GM19372 (cell line): ENCODE measurements at regions not wholly inside any gene's neighbourhood (a gene's known extent, or its start where the extent isn't known, plus 50 kb on each side); places are given as distances from the start of the nearest gene placed in this dataset.

ENCODE experiments used
- ATAC-seq: cut with Tn5 transposase; IDR thresholded peaks from one replicate; pipeline ENCODE4 v1.9.1; 2021; ENCODE audit warnings: mild to moderate bottlenecking, low read depth, moderate library complexity; ENCODE audit not compliant: unreplicated experiment

DNA sequence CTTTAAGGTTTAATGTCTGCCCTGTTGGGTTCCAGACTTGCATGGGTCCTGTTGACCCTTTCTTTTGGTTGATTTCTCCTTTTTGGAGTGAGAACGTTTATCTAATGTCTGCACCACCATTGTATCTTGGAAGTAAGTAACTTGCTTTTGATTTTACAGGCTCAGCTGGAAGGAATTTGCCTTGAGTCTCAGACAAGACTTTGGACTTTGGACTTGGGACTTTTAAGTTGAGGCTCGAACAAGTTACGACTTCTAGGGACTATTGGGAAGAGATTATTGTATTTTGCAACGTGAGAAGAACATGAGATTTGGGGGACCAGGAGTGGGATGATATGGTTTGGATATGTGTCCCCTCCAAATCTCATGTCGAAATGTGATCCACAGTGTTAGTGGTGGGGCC, 267.7 kb downstream of the GLI2 start:
- ATAC-seq: no peak

DNA sequence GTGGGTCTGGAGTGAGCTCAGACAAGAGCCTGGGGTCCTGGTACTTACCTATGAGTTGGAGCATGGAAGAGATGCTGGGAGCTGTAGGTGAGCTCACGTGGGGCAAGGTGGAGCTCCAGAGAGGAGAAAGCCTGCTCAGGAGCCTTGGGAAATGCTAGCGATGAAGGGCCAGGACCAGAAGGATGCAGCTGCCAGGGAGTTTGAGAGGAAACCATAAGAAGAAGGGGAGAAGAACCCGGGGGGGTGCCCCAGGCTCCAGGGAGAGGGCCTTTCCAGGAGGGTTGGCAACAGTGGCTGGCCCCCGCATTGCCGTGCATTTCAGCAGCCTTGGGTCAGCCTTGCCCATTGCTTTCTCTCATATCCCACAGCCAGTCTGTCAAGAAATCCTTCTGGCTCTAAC, 268.7 kb downstream of the GLI2 start:
- no peak for ATAC-seq

DNA sequence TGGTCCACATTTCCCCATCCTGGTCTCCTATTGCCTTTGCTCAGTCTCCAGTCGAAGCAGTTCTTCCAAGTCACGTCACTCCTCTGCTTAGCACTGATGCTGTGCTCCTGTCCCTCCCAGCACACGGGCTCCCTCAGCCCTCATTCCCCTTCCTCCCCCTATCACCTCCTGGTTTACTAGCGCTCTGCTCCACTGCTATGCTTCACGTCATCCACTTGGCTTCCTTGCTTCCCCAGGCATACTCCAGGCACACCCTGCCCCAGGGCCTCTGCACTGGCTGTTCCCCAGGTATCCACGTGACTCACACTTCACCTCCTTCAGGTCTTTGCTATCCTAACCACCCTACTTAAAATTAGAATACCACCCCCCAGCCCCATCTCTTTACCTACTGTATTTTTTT, 269.3 kb downstream of the GLI2 start:
- ATAC-seq: no peak

DNA sequence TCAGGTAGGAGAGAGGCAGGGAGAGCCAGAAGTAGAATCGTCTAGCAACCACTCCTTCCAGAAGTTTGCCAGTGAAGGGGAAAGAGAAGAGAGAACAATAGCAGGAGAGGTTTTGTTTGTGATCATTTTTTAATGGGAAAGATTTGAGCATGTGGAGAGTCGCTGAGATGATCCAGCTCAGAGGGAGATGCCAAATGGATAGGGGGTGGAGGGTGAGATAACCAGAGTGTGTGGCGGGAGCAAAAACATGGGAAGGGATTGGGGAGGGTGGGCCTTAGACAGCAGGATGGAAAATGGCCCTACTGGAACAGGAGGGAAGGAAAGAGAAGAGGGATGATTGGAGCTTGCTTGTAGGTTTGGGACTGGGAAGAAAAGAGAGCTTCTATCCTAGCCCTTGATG, 269.8 kb downstream of the GLI2 start:
- ATAC-seq: no peak

DNA sequence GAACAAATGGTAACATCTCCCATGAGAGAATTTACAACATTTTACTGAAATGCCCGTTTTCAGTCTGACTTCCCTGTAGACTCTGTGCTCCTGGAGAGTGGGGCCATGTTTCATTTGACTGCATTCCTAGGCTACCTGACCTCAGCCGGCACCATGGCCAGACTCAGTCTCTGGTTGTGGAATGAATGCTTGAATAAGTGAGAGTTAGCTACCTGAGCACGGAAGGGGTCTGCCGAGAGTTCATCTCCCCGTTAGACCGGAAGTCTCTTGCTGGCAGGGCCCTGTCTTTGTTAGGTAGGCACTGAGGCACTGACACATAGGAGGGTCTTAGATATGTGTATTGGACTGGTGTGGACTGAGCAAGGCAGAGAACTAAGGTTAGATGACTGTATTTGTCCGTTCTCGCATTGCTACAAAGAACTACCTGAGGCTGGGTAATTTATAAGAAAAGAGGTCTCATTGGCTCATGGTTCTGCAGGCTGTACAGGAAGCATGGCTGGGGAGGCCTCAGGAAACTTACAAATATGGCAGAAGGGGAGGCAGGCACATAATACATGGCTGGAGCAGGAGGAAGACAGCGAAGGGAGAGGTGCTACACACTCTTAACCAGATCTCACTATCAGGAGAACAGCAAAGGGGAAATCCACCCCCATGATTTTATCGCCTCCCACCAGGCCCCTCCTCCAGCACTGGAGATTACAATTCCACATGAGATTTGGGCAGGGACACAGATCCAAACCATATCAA, 271.2 kb downstream of the GLI2 start:
- ATAC-seq: no peak

DNA sequence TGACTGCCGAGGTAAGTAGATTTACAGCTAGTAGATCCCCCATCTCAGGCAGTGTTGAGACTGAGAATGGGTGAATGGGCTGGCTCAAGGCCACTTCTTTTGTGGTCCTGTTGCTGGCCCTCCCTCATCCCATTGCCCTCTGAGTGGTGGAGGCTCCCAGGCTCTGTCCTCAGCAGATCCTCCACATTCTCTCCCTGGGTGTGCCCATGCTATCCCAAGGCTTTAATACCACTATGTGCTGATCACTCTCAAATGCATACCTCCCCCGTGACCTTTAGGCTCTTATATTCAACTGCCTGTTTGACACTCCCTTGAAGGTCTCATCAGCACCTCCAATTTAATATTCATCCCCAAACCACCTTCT, 271.8 kb downstream of the GLI2 start:
- no peak for ATAC-seq

DNA sequence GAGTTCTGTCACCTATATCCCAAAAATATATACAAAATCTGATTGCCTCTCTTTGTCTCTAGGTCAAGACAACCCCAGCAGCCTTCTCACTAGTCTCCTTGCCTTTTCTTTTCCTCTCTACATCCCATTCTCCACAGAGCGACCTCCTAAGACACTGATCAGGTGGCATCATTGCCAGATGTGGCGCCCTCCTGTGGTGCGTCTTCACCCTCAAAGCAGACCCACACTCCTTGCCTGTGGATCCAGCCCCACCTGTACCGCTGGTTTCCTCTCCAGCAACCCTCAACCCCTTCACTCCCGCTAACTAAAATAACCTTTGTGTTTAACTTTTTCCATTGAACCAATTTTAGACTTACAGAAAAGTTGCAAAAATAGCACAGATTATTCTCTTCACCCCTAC, 273.3 kb downstream of the GLI2 start:
- ATAC-seq: no peak

DNA sequence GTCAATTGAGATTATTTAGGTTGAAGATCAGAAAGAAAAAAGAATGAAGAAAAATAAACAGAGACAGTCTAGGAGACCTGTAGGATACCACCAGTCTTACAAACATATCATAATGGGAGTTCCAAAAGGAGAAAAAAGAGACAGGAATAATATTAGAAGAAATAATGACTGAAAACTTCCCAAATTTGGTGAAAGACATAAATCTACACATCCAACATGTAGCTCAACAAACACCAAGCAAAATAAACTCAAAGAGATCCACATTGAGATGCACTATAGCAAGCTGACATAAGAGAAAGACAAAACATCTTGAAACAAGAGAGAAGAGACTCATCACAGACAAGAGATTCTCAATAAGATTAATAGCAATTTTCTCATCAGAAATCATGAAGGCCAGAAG, 274.0 kb downstream of the TFCP2L1 start:
- no peak for ATAC-seq

DNA sequence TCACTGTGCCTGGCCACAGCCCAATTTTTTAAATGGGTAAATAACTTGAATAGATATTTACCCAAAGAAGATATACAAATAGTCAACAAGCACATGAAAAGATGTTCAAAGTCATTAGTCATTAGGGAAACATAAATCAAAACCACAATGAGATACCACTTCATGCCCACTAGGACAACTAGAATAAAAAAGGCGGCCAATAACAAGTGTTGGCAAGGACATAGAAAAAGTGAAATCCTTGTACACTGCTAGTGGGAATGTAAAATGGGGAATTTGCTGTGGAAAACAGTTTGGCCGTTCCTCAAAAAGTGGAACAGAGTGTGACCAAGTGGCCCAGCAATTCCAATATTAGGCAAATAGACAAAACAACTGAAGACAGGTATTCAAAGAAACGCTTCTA, 270.1 kb downstream of the TFCP2L1 start:
- no peak for ATAC-seq

DNA sequence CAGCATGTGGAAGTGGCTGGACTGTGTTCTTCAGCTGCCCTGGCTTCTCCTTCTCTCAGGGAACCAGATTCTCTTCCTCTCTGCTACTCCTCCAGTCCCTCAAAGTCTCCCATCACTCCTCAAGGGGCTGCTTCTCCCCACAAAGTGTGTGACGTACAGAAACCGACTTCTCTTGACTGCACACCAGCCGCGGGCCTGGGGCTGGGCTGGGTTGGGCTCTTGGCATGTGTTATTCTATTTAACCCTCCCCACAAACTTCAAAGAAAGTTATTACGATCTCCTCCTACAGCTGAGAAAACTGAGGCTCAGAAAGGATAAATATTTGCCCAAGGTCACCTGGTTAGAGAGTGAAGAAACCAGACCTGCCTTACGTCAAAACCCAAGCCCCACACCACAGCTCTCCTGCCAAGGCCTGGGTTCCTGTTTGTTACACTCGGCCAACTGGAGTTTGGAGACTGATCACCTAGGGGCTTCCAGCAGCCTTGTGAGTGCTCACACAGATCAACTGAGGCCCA, 269.0 kb downstream of the TFCP2L1 start:
- ATAC-seq: no peak

DNA sequence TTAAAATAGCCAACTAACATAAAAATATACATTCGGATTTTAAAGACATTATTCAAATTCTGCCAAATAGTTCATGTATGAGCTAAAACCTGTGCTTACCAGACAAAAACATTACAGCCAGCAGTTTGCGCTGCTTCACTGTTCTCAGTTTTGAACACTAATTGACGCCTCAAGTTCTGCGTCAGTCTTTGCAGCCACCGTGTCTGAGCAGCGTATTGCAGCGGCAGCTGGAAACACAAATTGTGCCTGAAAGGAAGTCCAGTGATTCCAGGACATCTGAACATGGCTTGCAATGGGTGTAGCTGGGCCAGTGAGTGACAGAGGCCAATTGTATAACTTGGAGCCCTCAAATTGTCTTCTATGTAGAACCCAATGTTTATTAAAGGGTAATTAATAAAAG, 267.6 kb downstream of the TFCP2L1 start:
- ATAC-seq: no peak

DNA sequence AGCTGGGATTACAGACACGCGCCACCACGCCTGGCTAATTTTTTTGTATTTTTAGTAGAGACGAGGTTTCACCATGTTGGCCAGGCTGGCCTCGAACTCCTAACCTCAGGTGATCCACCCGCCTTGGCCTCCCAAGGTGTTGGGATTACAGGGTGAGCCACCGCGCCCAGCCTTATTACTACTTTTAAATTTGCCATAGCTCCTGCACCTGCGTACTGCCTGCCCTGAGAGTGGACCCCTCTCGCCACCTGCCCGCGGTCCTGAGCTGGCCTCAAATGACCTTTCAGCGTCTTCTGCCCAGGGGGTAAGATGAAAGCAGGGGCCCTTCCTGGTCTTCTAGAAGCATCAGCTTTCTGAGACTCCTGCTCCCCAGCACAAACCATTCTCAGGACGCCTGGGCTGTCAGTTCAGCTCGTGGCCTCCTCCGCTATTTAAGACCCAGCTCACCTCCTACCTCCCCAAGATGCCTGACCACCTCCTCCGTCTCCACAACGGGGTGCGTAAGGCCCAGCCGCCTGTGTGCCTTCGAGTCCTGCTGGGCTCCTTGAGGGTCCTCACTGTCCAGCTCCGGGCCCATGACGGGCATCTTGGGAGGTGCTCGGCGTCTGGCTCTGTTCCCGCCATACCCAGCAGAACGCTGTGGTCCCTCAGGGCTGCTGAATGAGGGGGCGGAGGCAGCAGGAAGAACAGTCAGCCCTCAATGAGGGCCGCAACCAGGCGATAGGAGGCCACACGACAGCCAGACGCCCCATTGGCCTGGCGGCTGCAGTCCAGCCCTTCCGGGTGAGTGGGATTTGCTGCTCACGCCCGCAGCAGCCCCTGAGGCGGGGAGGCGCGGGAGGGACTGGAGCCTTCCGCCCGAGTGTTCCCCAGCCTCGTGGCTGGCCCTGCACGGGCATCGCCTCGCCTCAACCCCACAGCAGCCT, 266.6 kb downstream of the TFCP2L1 start:
- ATAC-seq: no peak

DNA sequence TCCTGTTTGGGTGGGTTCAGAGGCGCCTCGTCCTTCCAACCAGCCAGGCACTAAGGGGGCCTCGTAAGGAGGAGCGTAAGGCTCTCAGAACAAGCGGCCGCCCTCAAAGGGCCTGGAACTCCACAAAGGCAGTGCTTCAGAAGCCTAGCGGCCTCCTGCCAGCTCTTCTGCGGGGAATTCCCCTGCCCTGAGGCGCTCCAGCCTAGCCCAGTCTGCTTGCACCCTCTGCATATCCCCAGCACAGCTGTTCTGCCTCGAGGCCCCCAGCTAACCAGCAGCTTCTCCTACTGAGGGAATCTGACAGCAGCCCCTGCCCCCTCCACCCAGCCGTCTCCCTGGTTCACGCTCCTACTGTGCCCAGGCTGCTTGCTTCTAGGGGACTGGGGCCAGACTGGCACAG, 265.9 kb downstream of the TFCP2L1 start:
- ATAC-seq: no peak

DNA sequence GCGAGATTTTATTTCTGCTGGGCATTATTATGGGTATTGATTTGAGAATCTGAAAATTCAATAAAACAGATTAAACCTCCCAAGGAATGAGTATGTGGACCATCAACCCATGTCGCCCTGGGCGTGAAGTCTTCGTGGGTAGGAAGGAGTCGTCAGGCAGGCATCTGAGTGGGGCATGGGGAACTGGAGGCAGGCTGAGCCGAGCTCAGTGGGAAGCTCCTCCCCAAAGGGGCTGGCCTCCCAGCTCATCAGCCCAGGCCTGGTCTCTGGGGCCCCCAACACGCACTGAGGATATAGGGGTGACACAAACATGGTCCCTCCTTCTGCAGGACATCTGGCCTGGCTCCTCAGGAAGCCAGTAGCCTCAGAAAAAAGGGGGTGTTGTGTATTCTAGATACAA, 265.2 kb downstream of the TFCP2L1 start:
- ATAC-seq: no peak

DNA sequence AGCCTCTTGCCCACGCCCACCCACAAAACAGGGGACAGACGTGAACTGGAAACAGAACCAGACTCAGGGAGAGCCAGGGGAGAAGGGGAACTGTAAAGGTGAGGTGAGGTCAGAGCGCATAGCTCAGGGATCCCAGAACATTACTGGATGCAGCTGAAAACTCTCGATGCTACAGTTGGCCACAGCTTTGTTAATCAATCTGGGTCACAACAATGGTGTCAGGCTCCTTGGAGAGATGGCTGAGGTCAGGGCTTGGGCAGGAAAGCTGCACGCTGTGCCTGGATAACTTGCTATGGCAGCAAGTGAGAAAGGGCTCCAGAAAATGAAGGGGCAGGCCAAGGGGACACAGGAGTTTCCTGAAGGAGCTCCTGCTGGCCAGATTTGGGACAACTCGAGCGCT, 263.3 kb downstream of the TFCP2L1 start:
- ATAC-seq: no peak

DNA sequence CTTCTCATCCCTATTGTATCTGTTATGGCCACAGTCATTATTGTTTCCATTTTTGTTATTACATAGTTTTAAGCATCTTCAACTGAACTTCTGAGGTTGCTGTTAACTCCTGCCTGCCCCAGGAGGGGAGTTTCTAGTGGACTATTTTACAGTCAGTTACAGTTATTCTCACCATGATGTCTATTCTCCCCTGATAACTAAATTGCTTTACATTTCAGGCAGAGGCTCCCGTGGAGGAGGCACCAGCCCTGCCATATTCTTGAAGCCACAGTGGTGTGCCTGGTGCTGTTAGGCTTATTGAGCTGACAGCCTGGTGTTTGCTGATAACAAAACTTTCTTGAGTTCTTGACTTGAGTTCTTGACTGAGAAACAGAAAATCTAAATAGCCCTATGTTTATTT, 256.4 kb downstream of the TFCP2L1 start:
- no peak for ATAC-seq

DNA sequence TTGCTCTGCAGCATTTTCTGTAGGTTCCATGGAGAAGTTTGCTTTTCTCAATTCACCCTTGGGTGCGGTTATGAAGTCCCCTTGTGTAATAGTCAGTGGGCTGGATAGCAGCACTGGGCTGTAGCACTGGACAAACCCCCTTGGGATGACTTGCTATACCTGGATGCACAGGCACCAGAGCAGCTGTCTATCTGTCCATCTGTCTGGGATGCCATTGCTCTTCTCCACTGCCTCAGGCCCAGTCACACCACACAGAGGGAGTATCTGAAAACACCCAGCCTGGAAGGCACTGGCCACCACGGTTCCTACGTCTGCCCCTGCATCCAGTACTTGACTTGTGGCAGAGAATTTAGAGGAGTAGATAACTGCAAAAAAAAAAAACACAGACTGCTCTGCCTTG, 254.5 kb downstream of the TFCP2L1 start:
- ATAC-seq: no peak

DNA sequence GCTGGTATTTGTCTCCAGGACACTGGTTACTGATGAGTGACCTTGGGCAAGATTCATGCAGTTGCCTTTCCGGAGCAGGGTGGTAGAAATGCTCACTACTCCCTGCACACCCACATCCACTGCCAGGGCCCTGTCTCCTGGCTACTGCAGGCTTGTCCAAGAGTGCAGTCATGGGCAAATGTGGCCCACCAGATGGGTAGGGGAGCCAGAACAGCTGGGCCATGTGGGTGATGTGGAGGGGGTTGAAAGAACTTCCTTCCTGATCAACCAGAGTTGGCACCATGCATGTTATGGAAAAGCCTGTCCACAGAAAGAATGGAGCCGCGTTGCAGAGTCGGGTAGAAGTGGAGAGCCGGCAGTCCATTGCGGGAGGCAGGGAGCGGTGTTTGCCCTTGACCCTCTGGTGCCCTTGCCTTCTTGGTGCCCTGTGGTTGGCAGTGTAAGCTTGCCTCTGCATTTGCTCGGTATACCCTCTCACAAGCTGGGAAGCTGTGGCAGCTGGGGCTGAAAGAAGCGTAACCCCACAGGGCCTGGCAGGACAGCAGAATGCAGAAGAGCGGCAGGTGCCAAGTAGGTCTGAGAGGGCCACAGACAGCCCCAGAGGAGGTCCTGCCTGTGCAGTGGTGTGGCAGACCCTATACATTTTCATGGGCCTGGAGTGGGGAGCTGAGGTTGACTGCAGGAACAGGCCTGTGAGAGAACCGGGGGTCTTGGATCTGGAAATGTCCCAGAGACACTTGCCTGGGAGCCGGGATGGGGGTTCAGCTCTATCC, 253.2 kb downstream of the TFCP2L1 start:
- ATAC-seq: no peak

DNA sequence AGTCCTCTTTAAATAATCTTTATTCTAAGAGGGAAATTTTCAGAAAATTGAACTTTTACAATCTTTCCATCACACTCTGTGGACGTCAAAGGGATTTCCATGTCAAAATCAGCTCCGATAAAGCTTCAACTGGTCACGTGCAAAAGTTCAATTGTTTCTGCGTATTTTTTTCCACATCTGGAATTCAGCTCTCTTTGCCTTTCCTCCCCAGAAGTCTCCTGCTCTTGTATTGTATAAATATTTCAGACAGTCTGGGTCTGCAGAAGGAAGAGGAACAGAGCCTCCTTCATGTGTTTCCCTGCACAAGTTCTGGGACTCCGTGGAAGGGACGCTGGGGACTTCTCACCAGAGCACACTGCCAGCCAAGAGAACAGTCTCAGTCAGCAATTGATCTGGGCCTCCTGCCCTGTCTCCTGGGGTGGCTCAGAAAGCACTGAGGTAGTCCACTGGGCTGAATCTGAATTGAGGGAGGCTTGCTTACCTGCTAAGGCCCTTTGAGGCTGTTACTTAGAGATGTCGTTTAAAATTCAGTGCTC, 251.5 kb downstream of the TFCP2L1 start:
- ATAC-seq: no peak

DNA sequence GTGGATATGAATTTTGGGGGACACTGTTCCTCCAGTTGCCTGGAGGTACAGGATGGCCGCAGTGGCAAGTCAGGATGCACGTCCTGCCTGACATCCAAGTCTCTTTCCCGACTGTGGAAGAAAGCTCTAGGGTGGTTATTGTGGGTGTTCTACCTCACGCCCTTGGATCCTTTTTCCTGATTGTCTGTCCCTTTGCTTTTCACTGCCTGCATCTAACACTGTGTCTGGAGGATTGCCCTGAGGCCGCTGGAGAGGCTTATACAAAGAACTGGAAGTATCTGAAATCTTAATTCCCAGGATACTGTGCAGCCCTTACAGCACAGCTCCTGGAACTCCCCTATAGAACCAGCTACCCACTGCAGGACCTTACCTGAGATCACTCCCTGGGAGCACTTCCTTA, 250.5 kb downstream of the TFCP2L1 start:
- ATAC-seq: no peak

DNA sequence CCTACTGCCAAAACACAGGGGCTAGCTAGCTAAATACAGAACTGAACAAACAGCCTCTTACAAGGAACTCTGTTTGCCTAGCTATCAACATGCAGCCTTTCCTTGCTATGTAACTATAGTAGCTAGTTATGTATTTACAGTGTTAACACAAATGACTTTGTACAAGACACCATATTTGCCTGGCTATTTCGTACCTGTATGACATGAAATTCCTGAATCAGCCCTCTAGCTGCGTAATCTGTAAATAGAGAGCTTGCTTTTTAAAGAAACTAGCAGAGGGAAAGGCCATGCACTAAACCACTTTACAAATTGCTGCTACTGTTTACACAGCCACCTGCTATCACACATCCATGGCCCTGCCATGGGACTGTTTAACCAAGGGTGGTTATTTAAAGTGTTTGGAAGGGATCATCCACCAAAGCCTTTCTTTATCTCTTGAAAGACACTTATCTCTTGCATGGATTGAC, 248.7 kb downstream of the TFCP2L1 start:
- ATAC-seq: no peak
